ENCODE measurements at regions not wholly inside any gene's neighbourhood (a gene's known extent, or its start where the extent isn't known, plus 50 kb on each side); places are given as distances from the start of the nearest gene placed in this dataset.

DNA sequence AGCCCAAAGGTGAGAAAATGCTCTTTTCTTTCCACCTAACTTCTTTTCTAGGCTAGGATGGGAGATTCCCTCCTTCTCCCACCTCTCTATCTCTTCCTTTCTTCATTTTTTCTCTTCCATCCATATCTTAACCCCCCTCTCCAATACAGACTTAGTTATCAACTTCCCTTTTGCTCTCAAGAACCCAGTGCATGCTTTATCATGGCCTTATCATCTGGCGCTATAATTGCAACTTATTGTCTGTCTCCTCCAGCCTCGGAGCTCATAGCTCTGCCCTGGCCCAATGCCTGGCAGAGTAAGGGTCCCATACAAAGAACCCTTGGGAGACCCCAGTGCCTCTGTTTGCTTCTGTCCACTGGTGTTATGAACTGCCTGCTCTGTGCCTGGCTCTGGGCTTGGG lies 71.0 kb upstream of the NFASC start:
- no peaks in the 10 kb centered on the region for H4K20me1 ChIP-seq (ENCODE audit: insufficient read depth, low read length, poor library complexity, severe bottlenecking)
- no peak overlapping the region for H2AFZ ChIP-seq (ENCODE audit: low read length)
- no peak overlapping the region for H3K9ac ChIP-seq (ENCODE audit: low read depth, low read length, poor library complexity, severe bottlenecking)
- H3F3A ChIP-seq (ENCODE audit: low read depth), result no peaks in the 10 kb centered on the region
- peaks cover 10% of the 10 kb centered on the region for H3K4me1 ChIP-seq (ENCODE audit: insufficient read depth, low read length, poor library complexity, severe bottlenecking)
- TF ChIP-seq, protein P1, sequence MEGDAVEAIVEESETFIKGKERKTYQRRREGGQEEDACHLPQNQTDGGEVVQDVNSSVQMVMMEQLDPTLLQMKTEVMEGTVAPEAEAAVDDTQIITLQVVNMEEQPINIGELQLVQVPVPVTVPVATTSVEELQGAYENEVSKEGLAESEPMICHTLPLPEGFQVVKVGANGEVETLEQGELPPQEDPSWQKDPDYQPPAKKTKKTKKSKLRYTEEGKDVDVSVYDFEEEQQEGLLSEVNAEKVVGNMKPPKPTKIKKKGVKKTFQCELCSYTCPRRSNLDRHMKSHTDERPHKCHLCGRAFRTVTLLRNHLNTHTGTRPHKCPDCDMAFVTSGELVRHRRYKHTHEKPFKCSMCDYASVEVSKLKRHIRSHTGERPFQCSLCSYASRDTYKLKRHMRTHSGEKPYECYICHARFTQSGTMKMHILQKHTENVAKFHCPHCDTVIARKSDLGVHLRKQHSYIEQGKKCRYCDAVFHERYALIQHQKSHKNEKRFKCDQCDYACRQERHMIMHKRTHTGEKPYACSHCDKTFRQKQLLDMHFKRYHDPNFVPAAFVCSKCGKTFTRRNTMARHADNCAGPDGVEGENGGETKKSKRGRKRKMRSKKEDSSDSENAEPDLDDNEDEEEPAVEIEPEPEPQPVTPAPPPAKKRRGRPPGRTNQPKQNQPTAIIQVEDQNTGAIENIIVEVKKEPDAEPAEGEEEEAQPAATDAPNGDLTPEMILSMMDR (conservative IDR thresholded peaks at IDR 0.05; ENCODE audit: low read length), result no peak
- TF ChIP-seq EZH2phosphoT487 (IDR thresholded peaks at IDR 0.05; ENCODE audit: borderline replicate concordance), result no peak
- H3K79me2 ChIP-seq (ENCODE audit: insufficient read depth, low read length), result no peaks in the 10 kb centered on the region
- no peaks in the 10 kb centered on the region for H3K9me3 ChIP-seq (ENCODE audit: insufficient read depth, low read depth, low read length)
- no peaks in the 10 kb centered on the region for H3K36me3 ChIP-seq (ENCODE audit: insufficient read depth, low read length)
- H3K4me2 ChIP-seq (ENCODE audit: low read depth, low read length, poor library complexity, severe bottlenecking), result no peak overlapping the region
- H3K9me2 ChIP-seq (replicated peaks; ENCODE audit: low read depth, low read length), result no peaks in the 10 kb centered on the region
- no peaks in the 10 kb centered on the region for H3K27me3 ChIP-seq (ENCODE audit: insufficient read depth, low read length, poor library complexity, severe bottlenecking)
- no peak overlapping the region for H3K4me3 ChIP-seq (ENCODE audit: low read length, poor library complexity, severe bottlenecking)

DNA sequence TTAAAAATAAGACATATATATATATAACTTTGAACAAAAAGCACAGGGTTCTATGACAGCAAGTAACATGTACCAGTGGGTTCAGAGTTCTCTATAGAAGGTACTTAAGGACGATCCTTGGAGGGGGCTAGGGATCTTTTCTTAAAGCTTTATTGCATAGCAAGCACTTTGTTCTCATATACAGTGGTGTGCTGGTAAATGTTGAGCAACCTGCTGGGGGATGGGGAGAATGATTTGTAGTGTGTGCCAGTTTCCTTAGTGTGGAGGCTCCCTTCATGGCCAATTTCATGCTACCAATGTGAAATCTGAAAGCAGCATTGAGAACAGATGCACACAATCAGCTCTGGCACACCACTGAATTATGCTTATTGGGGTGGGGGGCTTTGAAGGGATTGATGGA lies 69.5 kb upstream of the NFASC start:
- H3K4me2 ChIP-seq (ENCODE audit: low read depth, low read length, poor library complexity, severe bottlenecking), result no peak overlapping the region
- H4K20me1 ChIP-seq (ENCODE audit: insufficient read depth, low read length, poor library complexity, severe bottlenecking), result no peaks in the 10 kb centered on the region
- H3K4me1 ChIP-seq (ENCODE audit: insufficient read depth, low read length, poor library complexity, severe bottlenecking), result peaks cover 10% of the 10 kb centered on the region
- no peaks in the 10 kb centered on the region for H3K9me2 ChIP-seq (replicated peaks; ENCODE audit: low read depth, low read length)
- H3K36me3 ChIP-seq (ENCODE audit: insufficient read depth, low read length), result no peaks in the 10 kb centered on the region
- H3K79me2 ChIP-seq (ENCODE audit: insufficient read depth, low read length), result no peaks in the 10 kb centered on the region
- H2AFZ ChIP-seq (ENCODE audit: low read length), result no peak overlapping the region
- H3K4me3 ChIP-seq (ENCODE audit: low read length, poor library complexity, severe bottlenecking), result no peak overlapping the region
- H3K9me3 ChIP-seq (ENCODE audit: insufficient read depth, low read depth, low read length), result no peaks in the 10 kb centered on the region
- no peaks in the 10 kb centered on the region for H3K27me3 ChIP-seq (ENCODE audit: insufficient read depth, low read length, poor library complexity, severe bottlenecking)
- TF ChIP-seq, protein P1 (conservative IDR thresholded peaks at IDR 0.05; ENCODE audit: low read length), result no peak
- no peak for TF ChIP-seq EZH2phosphoT487 (IDR thresholded peaks at IDR 0.05; ENCODE audit: borderline replicate concordance)
- H3F3A ChIP-seq (ENCODE audit: low read depth), result no peaks in the 10 kb centered on the region
- no peak overlapping the region for H3K9ac ChIP-seq (ENCODE audit: low read depth, low read length, poor library complexity, severe bottlenecking)

DNA sequence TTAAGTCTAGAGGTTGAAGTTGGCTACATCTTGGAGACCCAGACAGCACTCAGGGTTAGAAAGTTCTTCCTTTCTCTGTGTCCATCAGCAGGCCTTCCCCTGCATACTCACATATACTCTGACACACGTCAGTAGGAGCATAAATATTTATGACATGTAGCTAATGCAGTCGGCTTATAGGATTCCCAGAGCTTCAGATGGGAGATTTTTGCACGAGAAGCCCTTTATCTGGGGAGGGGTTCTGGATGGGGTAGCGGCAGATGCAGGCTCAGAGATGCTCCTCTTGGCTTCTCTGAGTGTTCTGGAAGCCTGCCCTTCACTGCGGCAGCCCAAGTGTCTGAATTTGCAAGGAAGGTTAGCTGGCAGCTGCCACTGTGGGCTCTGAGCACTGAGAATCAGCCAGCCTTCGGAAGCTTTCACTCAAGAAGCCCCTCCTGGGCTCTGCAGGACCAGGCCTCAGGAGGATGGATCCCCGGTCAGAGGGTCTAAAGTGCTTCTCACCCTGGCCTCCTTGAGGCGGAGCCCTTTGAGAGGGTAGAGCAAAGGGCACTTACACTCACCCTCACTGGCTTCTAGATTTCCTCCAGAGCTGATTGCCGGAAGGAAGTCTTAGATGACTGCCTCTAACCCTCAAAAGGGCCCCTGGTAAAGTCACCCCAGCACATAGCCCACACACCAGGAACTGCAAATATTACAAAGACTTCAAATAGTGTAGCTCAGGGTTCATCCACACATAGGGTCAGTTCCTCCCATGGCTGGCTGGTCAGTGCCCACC lies 68.1 kb upstream of the NFASC start:
- Histone ChIP-seq H3K9me2 (replicated peaks; ENCODE audit: low read depth, low read length) (no peaks in the 10 kb centered on the region), H3F3A (ENCODE audit: low read depth) (no peaks in the 10 kb centered on the region), H2AFZ (ENCODE audit: low read length) (peak overlapping the region; percentile 7; the same call in 1 of the 2 replicates), H3K27me3 (ENCODE audit: insufficient read depth, low read length, poor library complexity, severe bottlenecking) (no peaks in the 10 kb centered on the region), H3K9me3 (ENCODE audit: insufficient read depth, low read depth, low read length) (no peaks in the 10 kb centered on the region), H4K20me1 (ENCODE audit: insufficient read depth, low read length, poor library complexity, severe bottlenecking) (no peaks in the 10 kb centered on the region), H3K79me2 (ENCODE audit: insufficient read depth, low read length) (no peaks in the 10 kb centered on the region), H3K36me3 (ENCODE audit: insufficient read depth, low read length) (no peaks in the 10 kb centered on the region), H3K4me3 (ENCODE audit: low read length, poor library complexity, severe bottlenecking) (peak overlapping the region; percentile 35), H3K4me1 (ENCODE audit: insufficient read depth, low read length, poor library complexity, severe bottlenecking) (peaks cover 10% of the 10 kb centered on the region), H3K9ac (ENCODE audit: low read depth, low read length, poor library complexity, severe bottlenecking) (no peak overlapping the region), H3K4me2 (ENCODE audit: low read depth, low read length, poor library complexity, severe bottlenecking) (peak overlapping the region; percentile 55)
- no peak for TF ChIP-seq EZH2phosphoT487 (IDR thresholded peaks at IDR 0.05; ENCODE audit: borderline replicate concordance)
- TF ChIP-seq, protein P1 (conservative IDR thresholded peaks at IDR 0.05; ENCODE audit: low read length), result no peak
